HepG2 (cell line): ENCODE measurements at regions not wholly inside any gene's neighbourhood (a gene's known extent, or its start where the extent isn't known, plus 50 kb on each side); places are given as distances from the start of the nearest gene placed in this dataset.

Source experiments
- ATAC-seq: fragments of 200-7000 bp; cut with Tn5 transposase; 3 replicates; pipeline ENCODE4 v1.9.1; 2020; ENCODE audit warnings: mild to moderate bottlenecking, moderate library complexity
- BruUV-seq: library from RNA; stranded (reverse); fragments of 400-500 nt; replicated peaks from 2 replicates; lab custom pipeline; 2021; lab: Mats Ljungman, UMichigan
- CTCF ChIA-PET: fragments of 300-600 bp; formaldehyde crosslinking; extraction: SDS; loops from one replicate; lab custom pipeline; 2021; ENCODE audit warnings: low total read pairs, inconsistent platforms, low intra/inter-chr PET ratio; lab: Yijun Ruan, JAX
- POLR2A ChIA-PET: fragments of 350-600 bp; sonication (Branson Sonifier 250); formaldehyde crosslinking; loops from one replicate; lab custom pipeline; 2020; ENCODE audit warnings: antibody characterized with exemption, inconsistent platforms; lab: Yijun Ruan, JAX
- DNase-seq: peaks from one replicate; pipeline ENCODE4 v3.0.0-alpha.2; 2015; ENCODE audit warnings: low spot score
- FAIRE-seq: peaks from 3 replicates; lab custom pipeline; 2011; peaks lifted over from hg19 to GRCh38; lab: Jason Lieb, UNC
- H2AFZ ChIP-seq: one replicate; pipeline ENCODE4 v1.6.1; 2011; ENCODE audit warnings: low read length, inconsistent platforms
- H3K27ac ChIP-seq: fragments of 300-600 bp; 3 replicates; pipeline ENCODE4 v1.8.0; 2011; ENCODE audit warnings: mixed run types, mild to moderate bottlenecking, mixed read lengths, low read length, inconsistent platforms; ENCODE audit not compliant: insufficient read depth; ENCODE audit errors: extremely low read length
- H3K27me3 ChIP-seq, 2 experiments: fragments of 200-600 bp in 1 of 2; 2 replicates in 1 of 2; 3 replicates in 1 of 2; pipeline versions ENCODE4 v1.6.0 to v1.8.0; 2011; ENCODE audit warnings: low read length in 2 of 2, mild to moderate bottlenecking in 2 of 2, moderate library complexity in 2 of 2, inconsistent platforms in 1 of 2; ENCODE audit not compliant: insufficient read depth in 2 of 2, control insufficient read depth in 1 of 2
- H3K36me3 ChIP-seq, 2 experiments: fragments of 200-600 bp in 1 of 2; replicated peaks in 1 of 2; 2 replicates in 1 of 2; 3 replicates in 1 of 2; pipeline versions ENCODE4 v1.5.1 to v1.8.0; 2011; ENCODE audit warnings: low read length in 2 of 2, inconsistent platforms in 1 of 2; ENCODE audit not compliant: insufficient read depth in 2 of 2, control insufficient read depth in 1 of 2
- H3K4me1 ChIP-seq: 2 replicates; pipeline ENCODE4 v1.5.1; 2012; ENCODE audit warnings: low read length, inconsistent platforms; ENCODE audit not compliant: insufficient read depth
- H3K4me2 ChIP-seq: 2 replicates; pipeline ENCODE4 v1.6.0; 2011; ENCODE audit warnings: low read depth, low read length, inconsistent platforms
- H3K4me3 ChIP-seq, 3 experiments: fragments of 200-600 bp in 1 of 3; sonication (generic), shearing (Covaris generic) in 1 of 3; replicated peaks in 1 of 3; 2 replicates each; pipeline ENCODE4 v1.5.1; 2011 to 2016; ENCODE audit warnings: low read length in 3 of 3, inconsistent platforms in 2 of 3, low read depth in 2 of 3, mild to moderate bottlenecking in 2 of 3, control low read depth in 1 of 3, mixed read lengths in 1 of 3; ENCODE audit not compliant: insufficient read depth in 1 of 3
- H3K79me2 ChIP-seq: one replicate; pipeline ENCODE4 v1.6.1; 2011; ENCODE audit warnings: low read length, inconsistent platforms; ENCODE audit not compliant: insufficient read depth
- H3K9ac ChIP-seq: 2 replicates; pipeline ENCODE4 v1.6.0; 2011; ENCODE audit warnings: mild to moderate bottlenecking, low read depth, low read length, inconsistent platforms; ENCODE audit not compliant: insufficient read depth
- H3K9me3 ChIP-seq: 2 replicates; pipeline ENCODE4 v1.5.1; 2012; ENCODE audit warnings: mild to moderate bottlenecking, low read length
- H4K20me1 ChIP-seq: 2 replicates; pipeline ENCODE4 v1.6.0; 2011; ENCODE audit warnings: inconsistent platforms, mild to moderate bottlenecking, low read length, moderate library complexity; ENCODE audit not compliant: insufficient read depth
- ATF7 ChIP-seq, 2 experiments: fragments of 450-650 bp in 1 of 2; sonication (generic) in 1 of 2; formaldehyde crosslinking in 1 of 2; IDR thresholded peaks; 2 replicates each; pipeline versions ENCODE4 v1.4.0 to v1.6.1; 2016 to 2020; ENCODE audit warnings: antibody characterized with exemption in 1 of 2, mild to moderate bottlenecking in 1 of 2, missing genetic modification reagents in 1 of 2
- CREB1 ChIP-seq, 2 experiments: fragments of 450-650 bp in 1 of 2; IDR thresholded peaks; 2 replicates each; pipeline ENCODE4 v1.6.1; 2016 to 2017; ENCODE audit warnings: control low read depth in 1 of 2, mild to moderate bottlenecking in 1 of 2, missing compliant biosample characterization in 1 of 2, missing genetic modification characterization in 1 of 2
- ERF ChIP-seq: IDR thresholded peaks from 2 replicates; pipeline ENCODE4 v1.6.1; 2018; ENCODE audit warnings: missing biosample characterization, missing genetic modification reagents
- ETV6 ChIP-seq: sonication (generic); formaldehyde crosslinking; conservative IDR thresholded peaks from 2 replicates; pipeline ENCODE4 v1.4.0; 2020; ENCODE audit warnings: missing genetic modification reagents
- HDAC1 ChIP-seq: sonication (generic); formaldehyde crosslinking; IDR thresholded peaks from 2 replicates; pipeline ENCODE4 v1.5.1; 2020; ENCODE audit warnings: mild to moderate bottlenecking, missing genetic modification reagents
- HOXD1 ChIP-seq: sonication (generic); formaldehyde crosslinking; IDR thresholded peaks from 2 replicates; pipeline ENCODE4 v1.5.0; 2020; ENCODE audit warnings: missing genetic modification reagents
- KMT2B ChIP-seq: IDR thresholded peaks from 2 replicates; pipeline ENCODE4 v1.6.1; 2016; ENCODE audit warnings: missing genetic modification reagents, missing compliant biosample characterization
- NBN ChIP-seq: fragments of 450-650 bp; conservative IDR thresholded peaks from 2 replicates; pipeline ENCODE4 v1.6.1; 2017
- NFYB ChIP-seq: sonication (generic); formaldehyde crosslinking; IDR thresholded peaks from 2 replicates; pipeline ENCODE4 v1.4.0; 2020; ENCODE audit warnings: missing genetic modification reagents
- SNAPC2 ChIP-seq: sonication (generic); formaldehyde crosslinking; IDR thresholded peaks from 2 replicates; pipeline ENCODE4 v1.8.1; 2022; ENCODE audit warnings: mild to moderate bottlenecking, missing genetic modification reagents
- SYNCRIP ChIP-seq: fragments of 200-400 bp; formaldehyde crosslinking; IDR thresholded peaks from 2 replicates; pipeline ENCODE4 v1.6.1; 2018; ENCODE audit warnings: mild to moderate bottlenecking, low read depth, low read length; ENCODE audit not compliant: insufficient read depth
- ZNF225 ChIP-seq: sonication (generic); formaldehyde crosslinking; IDR thresholded peaks from 2 replicates; pipeline ENCODE4 v1.4.0; 2020; ENCODE audit warnings: mild to moderate bottlenecking, missing genetic modification reagents
- ZNF501 ChIP-seq: sonication (generic); formaldehyde crosslinking; IDR thresholded peaks from 2 replicates; pipeline ENCODE4 v1.5.1; 2020; ENCODE audit warnings: mild to moderate bottlenecking, moderate library complexity, missing genetic modification reagents
- ZNF652 ChIP-seq: IDR thresholded peaks from 2 replicates; pipeline ENCODE4 v1.6.1; 2016; ENCODE audit warnings: low read depth, borderline replicate concordance
- in situ Hi-C: cut with HindIII; loops from 2 replicates; pipeline ENCODE4 v1.10.0; 2017; ENCODE audit warnings: low pct_unique_long_range_greater_than_20kb; ENCODE audit not compliant: extremely low pct_ligation_motif_present
- intact Hi-C: fragments of 100-400 bp; cut with micrococcal nuclease; formaldehyde crosslinking; loops from one replicate; pipeline ENCODE4 v1.10.0; 2022; ENCODE audit not compliant: unreplicated experiment
- TF ChIP-seq, protein P1 (sequence below): sonication (generic); formaldehyde crosslinking; IDR thresholded peaks from 2 replicates; pipeline ENCODE4 v1.5.0; 2020; ENCODE audit warnings: mild to moderate bottlenecking, low read depth, missing genetic modification reagents, borderline replicate concordance
- TF ChIP-seq, protein P2 (sequence below): sonication (generic); formaldehyde crosslinking; IDR thresholded peaks from 2 replicates; pipeline ENCODE4 v1.4.0; 2020; ENCODE audit warnings: missing genetic modification reagents, borderline replicate concordance
- TF ChIP-seq, protein P3 (sequence below): sonication (generic); formaldehyde crosslinking; IDR thresholded peaks from 2 replicates; pipeline ENCODE4 v1.4.0; 2020; ENCODE audit warnings: missing genetic modification reagents

GRCh38 chr2:147681093-147681492, 163.7 kb upstream of the ACVR2A start:
- in situ Hi-C loops: no loop called here
- no peaks in the 10 kb centered on the region for H3K79me2 ChIP-seq
- H3K27ac ChIP-seq: no peak overlapping the region
- H4K20me1 ChIP-seq: no peaks in the 10 kb centered on the region
- DNase-seq: no peak
- no peak overlapping the region for H3K4me3 ChIP-seq
- H2AFZ ChIP-seq: no peak overlapping the region
- POLR2A ChIA-PET: no interaction called here
- H3K36me3 ChIP-seq: no peaks in the 10 kb centered on the region
- no peaks in the 10 kb centered on the region; a peak in 1 of 5 replicates for H3K27me3 ChIP-seq
- no TSS peak for BruUV-seq
- no peak overlapping the region for H3K9ac ChIP-seq
- TF ChIP-seq SNAPC2 (CRISPR knock-in tag): no peak
- TF ChIP-seq ATF7 (IDR thresholded peaks at IDR 0.05): peak; percentile 98
- TF ChIP-seq ATF7 (CRISPR knock-in tag; IDR thresholded peaks at IDR 0.05): no peak
- peak; percentile 64 for TF ChIP-seq CREB1 (IDR thresholded peaks at IDR 0.05)
- TF ChIP-seq CREB1 (CRISPR knock-in tag; IDR thresholded peaks at IDR 0.05): no peak
- TF ChIP-seq ETV6 (CRISPR knock-in tag): no peak
- no peak for TF ChIP-seq ZNF501 (CRISPR knock-in tag)
- TF ChIP-seq NBN: no peak
- no peak for TF ChIP-seq SYNCRIP
- TF ChIP-seq, protein P1, sequence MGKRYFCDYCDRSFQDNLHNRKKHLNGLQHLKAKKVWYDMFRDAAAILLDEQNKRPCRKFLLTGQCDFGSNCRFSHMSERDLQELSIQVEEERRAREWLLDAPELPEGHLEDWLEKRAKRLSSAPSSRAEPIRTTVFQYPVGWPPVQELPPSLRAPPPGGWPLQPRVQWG (CRISPR knock-in tag): no peak
- TF ChIP-seq ZNF652: no peak
- TF ChIP-seq ZNF225 (CRISPR knock-in tag): no peak
- no peak for TF ChIP-seq ERF (CRISPR knock-in tag)
- no peak for TF ChIP-seq KMT2B (CRISPR knock-in tag)
- TF ChIP-seq NFYB (CRISPR knock-in tag): no peak
- no peak for TF ChIP-seq HOXD1 (CRISPR knock-in tag)
- TF ChIP-seq HDAC1 (CRISPR knock-in tag): no peak
- TF ChIP-seq, protein P2, sequence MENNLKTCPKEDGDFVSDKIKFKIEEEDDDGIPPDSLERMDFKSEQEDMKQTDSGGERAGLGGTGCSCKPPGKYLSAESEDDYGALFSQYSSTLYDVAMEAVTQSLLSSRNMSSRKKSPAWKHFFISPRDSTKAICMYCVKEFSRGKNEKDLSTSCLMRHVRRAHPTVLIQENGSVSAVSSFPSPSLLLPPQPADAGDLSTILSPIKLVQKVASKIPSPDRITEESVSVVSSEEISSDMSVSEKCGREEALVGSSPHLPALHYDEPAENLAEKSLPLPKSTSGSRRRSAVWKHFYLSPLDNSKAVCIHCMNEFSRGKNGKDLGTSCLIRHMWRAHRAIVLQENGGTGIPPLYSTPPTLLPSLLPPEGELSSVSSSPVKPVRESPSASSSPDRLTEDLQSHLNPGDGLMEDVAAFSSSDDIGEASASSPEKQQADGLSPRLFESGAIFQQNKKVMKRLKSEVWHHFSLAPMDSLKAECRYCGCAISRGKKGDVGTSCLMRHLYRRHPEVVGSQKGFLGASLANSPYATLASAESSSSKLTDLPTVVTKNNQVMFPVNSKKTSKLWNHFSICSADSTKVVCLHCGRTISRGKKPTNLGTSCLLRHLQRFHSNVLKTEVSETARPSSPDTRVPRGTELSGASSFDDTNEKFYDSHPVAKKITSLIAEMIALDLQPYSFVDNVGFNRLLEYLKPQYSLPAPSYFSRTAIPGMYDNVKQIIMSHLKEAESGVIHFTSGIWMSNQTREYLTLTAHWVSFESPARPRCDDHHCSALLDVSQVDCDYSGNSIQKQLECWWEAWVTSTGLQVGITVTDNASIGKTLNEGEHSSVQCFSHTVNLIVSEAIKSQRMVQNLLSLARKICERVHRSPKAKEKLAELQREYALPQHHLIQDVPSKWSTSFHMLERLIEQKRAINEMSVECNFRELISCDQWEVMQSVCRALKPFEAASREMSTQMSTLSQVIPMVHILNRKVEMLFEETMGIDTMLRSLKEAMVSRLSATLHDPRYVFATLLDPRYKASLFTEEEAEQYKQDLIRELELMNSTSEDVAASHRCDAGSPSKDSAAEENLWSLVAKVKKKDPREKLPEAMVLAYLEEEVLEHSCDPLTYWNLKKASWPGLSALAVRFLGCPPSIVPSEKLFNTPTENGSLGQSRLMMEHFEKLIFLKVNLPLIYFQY (CRISPR knock-in tag): no peak
- TF ChIP-seq, protein P3, sequence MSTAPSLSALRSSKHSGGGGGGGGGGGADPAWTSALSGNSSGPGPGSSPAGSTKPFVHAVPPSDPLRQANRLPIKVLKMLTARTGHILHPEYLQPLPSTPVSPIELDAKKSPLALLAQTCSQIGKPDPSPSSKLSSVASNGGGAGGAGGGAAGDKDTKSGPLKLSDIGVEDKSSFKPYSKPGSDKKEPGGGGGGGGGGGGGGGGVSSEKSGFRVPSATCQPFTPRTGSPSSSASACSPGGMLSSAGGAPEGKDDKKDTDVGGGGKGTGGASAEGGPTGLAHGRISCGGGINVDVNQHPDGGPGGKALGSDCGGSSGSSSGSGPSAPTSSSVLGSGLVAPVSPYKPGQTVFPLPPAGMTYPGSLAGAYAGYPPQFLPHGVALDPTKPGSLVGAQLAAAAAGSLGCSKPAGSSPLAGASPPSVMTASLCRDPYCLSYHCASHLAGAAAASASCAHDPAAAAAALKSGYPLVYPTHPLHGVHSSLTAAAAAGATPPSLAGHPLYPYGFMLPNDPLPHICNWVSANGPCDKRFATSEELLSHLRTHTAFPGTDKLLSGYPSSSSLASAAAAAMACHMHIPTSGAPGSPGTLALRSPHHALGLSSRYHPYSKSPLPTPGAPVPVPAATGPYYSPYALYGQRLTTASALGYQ (CRISPR knock-in tag): no peak
- TF ChIP-seq, all 625 proteins: peak for 2
- Histone ChIP-seq H3K4me2 (no peak overlapping the region), H3K4me1 (no peaks in the 10 kb centered on the region), H3K9me3 (no peaks in the 10 kb centered on the region)
- ATAC-seq: no peak
- CTCF ChIA-PET: no interaction called here
- no peak for FAIRE-seq
- intact Hi-C loops: no loop called here
